KMS-11 (cell line): ENCODE measurements at regions not wholly inside any gene's neighbourhood (a gene's known extent, or its start where the extent isn't known, plus 50 kb on each side); places are given as distances from the start of the nearest gene placed in this dataset.

Source experiments
- H2AFZ ChIP-seq: fragments of 200-600 bp; sonication (generic); 2 replicates; pipeline ENCODE4 v1.6.1; 2016; ENCODE audit warnings: antibody characterized with exemption, mixed run types, low read depth
- H3K27ac ChIP-seq: fragments of 200-600 bp; sonication (generic); 2 replicates; pipeline ENCODE4 v1.6.1; 2016; ENCODE audit warnings: mild to moderate bottlenecking, mixed run types
- H3K27me3 ChIP-seq: fragments of 200-600 bp; sonication (generic); 2 replicates; pipeline ENCODE4 v1.6.1; 2017; ENCODE audit warnings: mild to moderate bottlenecking, low read depth, mixed run types, moderate library complexity; ENCODE audit not compliant: insufficient read depth
- H3K36me3 ChIP-seq: fragments of 200-600 bp; sonication (generic); 2 replicates; pipeline ENCODE4 v1.6.1; 2017; ENCODE audit warnings: mild to moderate bottlenecking, mixed run types; ENCODE audit not compliant: insufficient read depth
- H3K4me1 ChIP-seq: fragments of 200-600 bp; sonication (generic); 2 replicates; pipeline ENCODE4 v1.6.1; 2016; ENCODE audit warnings: mild to moderate bottlenecking, low read depth, mixed run types; ENCODE audit not compliant: poor library complexity, severe bottlenecking
- H3K4me2 ChIP-seq: fragments of 200-600 bp; sonication (generic); 2 replicates; pipeline ENCODE4 v1.7.0; 2016; ENCODE audit warnings: mild to moderate bottlenecking, mixed run types
- H3K4me3 ChIP-seq: fragments of 200-600 bp; sonication (generic); IDR thresholded peaks from 2 replicates; pipeline ENCODE4 v1.6.1; 2017; ENCODE audit warnings: low read depth, low read length, mixed read lengths; ENCODE audit not compliant: insufficient read depth
- H3K79me2 ChIP-seq: fragments of 200-600 bp; sonication (generic); 2 replicates; pipeline ENCODE4 v1.6.1; 2016; ENCODE audit warnings: low read depth, mixed run types; ENCODE audit not compliant: insufficient read depth
- H3K9ac ChIP-seq: fragments of 200-600 bp; sonication (generic); 2 replicates; pipeline ENCODE4 v1.6.1; 2016; ENCODE audit warnings: mild to moderate bottlenecking, mixed run types
- H4K20me1 ChIP-seq: fragments of 200-600 bp; sonication (generic); 2 replicates; pipeline ENCODE4 v1.6.1; 2016; ENCODE audit warnings: mild to moderate bottlenecking, mixed run types; ENCODE audit not compliant: insufficient read depth
- TF ChIP-seq, protein P1 (sequence below): fragments of 200-600 bp; sonication (generic); conservative IDR thresholded peaks from 2 replicates; pipeline ENCODE4 v1.6.1; 2017; ENCODE audit warnings: low read depth, mild to moderate bottlenecking, antibody characterized with exemption, low read length, moderate library complexity, mixed read lengths

- Histone ChIP-seq H3K4me3 (no peak overlapping the region), H2AFZ (no peak overlapping the region), H4K20me1 (no peaks in the 10 kb centered on the region), H3K4me1 (no peaks in the 10 kb centered on the region), H3K36me3 (no peaks in the 10 kb centered on the region), H3K27me3 (no peaks in the 10 kb centered on the region), H3K27ac (no peak overlapping the region), H3K9ac (no peak overlapping the region), H3K4me2 (no peak overlapping the region), H3K79me2 (no peaks in the 10 kb centered on the region)
- TF ChIP-seq, protein P1, sequence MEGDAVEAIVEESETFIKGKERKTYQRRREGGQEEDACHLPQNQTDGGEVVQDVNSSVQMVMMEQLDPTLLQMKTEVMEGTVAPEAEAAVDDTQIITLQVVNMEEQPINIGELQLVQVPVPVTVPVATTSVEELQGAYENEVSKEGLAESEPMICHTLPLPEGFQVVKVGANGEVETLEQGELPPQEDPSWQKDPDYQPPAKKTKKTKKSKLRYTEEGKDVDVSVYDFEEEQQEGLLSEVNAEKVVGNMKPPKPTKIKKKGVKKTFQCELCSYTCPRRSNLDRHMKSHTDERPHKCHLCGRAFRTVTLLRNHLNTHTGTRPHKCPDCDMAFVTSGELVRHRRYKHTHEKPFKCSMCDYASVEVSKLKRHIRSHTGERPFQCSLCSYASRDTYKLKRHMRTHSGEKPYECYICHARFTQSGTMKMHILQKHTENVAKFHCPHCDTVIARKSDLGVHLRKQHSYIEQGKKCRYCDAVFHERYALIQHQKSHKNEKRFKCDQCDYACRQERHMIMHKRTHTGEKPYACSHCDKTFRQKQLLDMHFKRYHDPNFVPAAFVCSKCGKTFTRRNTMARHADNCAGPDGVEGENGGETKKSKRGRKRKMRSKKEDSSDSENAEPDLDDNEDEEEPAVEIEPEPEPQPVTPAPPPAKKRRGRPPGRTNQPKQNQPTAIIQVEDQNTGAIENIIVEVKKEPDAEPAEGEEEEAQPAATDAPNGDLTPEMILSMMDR, result no peak
Measured at GRCh38 chr2:11051280-11051679, 104.0 kb upstream of the SLC66A3 start.

- Histone ChIP-seq H4K20me1 (no peaks in the 10 kb centered on the region), H3K9ac (no peak overlapping the region), H3K79me2 (no peaks in the 10 kb centered on the region), H3K4me1 (no peaks in the 10 kb centered on the region), H2AFZ (no peak overlapping the region), H3K27me3 (no peaks in the 10 kb centered on the region), H3K27ac (no peak overlapping the region), H3K4me2 (no peak overlapping the region), H3K4me3 (no peak overlapping the region), H3K36me3 (no peaks in the 10 kb centered on the region)
- TF ChIP-seq, protein P1, result no peak
Measured at GRCh38 chr2:11053546-11053945, 101.7 kb upstream of the SLC66A3 start.

GRCh38 chr2:11054783-11055678, 100.2 kb upstream of the SLC66A3 start:
- Histone ChIP-seq H3K36me3 (no peaks in the 10 kb centered on the region), H4K20me1 (no peaks in the 10 kb centered on the region), H3K9ac (no peak overlapping the region), H3K4me1 (no peaks in the 10 kb centered on the region), H3K27me3 (no peaks in the 10 kb centered on the region), H2AFZ (no peak overlapping the region), H3K27ac (no peak overlapping the region), H3K4me2 (no peak overlapping the region), H3K4me3 (no peak overlapping the region), H3K79me2 (no peaks in the 10 kb centered on the region)
- TF ChIP-seq, protein P1, result no peak

- no peak overlapping the region for H3K27ac ChIP-seq
Measured at GRCh38 chr2:11055679-11056215, 99.5 kb upstream of the SLC66A3 start.

More at GRCh38 chr2:11055679-11056215, 99.5 kb upstream of the SLC66A3 start:
- no peak overlapping the region for H3K9ac ChIP-seq
- H3K4me2 ChIP-seq, result no peak overlapping the region
- no peaks in the 10 kb centered on the region for H3K27me3 ChIP-seq
- H3K36me3 ChIP-seq, result no peaks in the 10 kb centered on the region
- no peaks in the 10 kb centered on the region for H3K79me2 ChIP-seq
- no peak overlapping the region for H2AFZ ChIP-seq
- no peaks in the 10 kb centered on the region for H4K20me1 ChIP-seq
- H3K4me3 ChIP-seq, result no peak overlapping the region
- no peaks in the 10 kb centered on the region for H3K4me1 ChIP-seq
- TF ChIP-seq, protein P1, result no peak
